Testis (tissue), 2 donors: ENCODE measurements at regions not wholly inside any gene's neighbourhood (a gene's known extent, or its start where the extent isn't known, plus 50 kb on each side); places are given as distances from the start of the nearest gene placed in this dataset.

Experiments used
- DNase-seq: peaks from one replicate; pipeline ENCODE4 v3.0.0-alpha.2; 2019
- H3K27ac ChIP-seq, 2 donors: fragments of 200-600 bp; sonication (generic); one replicate each; pipeline ENCODE4 v1.5.1; 2019
- H3K27me3 ChIP-seq: fragments of 200-600 bp; sonication (generic); one replicate; pipeline ENCODE4 v1.5.1; 2019
- H3K36me3 ChIP-seq: fragments of 200-600 bp; sonication (generic); one replicate; pipeline ENCODE4 v1.5.1; 2017; ENCODE audit warnings: low read depth; ENCODE audit errors: missing control alignments
- H3K4me1 ChIP-seq: fragments of 200-600 bp; sonication (generic); one replicate; pipeline ENCODE4 v1.5.1; 2019
- H3K4me3 ChIP-seq, 2 donors: fragments of 200-600 bp; sonication (generic); one replicate each; pipeline ENCODE4 v1.5.1; 2017 to 2019
- H3K9me3 ChIP-seq: fragments of 200-600 bp; sonication (generic); one replicate; pipeline ENCODE4 v1.5.1; 2017
- POLR2A ChIP-seq: fragments of 450-650 bp; IDR thresholded peaks from one replicate; pipeline ENCODE4 v1.6.1; 2017; ENCODE audit warnings: antibody characterized with exemption, mild to moderate bottlenecking, moderate library complexity
- WGBS, 2 donors: methylation state at CpG; one replicate each; pipeline ENCODE4 v1.1.5; 2018; 5-methylcytosine and 5-hydroxymethylcytosine counted together
- intact Hi-C: fragments of 100-400 bp; cut with DNase I; formaldehyde crosslinking; loops from one replicate; pipeline ENCODE4 v1.15.1; 2023; ENCODE audit warnings: low total_unique reads
- TF ChIP-seq, protein P1 (sequence below), 3 experiments: fragments of 450-650 bp in 2 of 3; fragments of 200-600 bp in 1 of 3; sonication (generic) in 1 of 3; IDR thresholded peaks; one replicate each; pipeline ENCODE4 v1.5.1; 2016 to 2019; ENCODE audit warnings: antibody characterized with exemption in 3 of 3, mild to moderate bottlenecking in 2 of 3, moderate library complexity in 1 of 3

DNA sequence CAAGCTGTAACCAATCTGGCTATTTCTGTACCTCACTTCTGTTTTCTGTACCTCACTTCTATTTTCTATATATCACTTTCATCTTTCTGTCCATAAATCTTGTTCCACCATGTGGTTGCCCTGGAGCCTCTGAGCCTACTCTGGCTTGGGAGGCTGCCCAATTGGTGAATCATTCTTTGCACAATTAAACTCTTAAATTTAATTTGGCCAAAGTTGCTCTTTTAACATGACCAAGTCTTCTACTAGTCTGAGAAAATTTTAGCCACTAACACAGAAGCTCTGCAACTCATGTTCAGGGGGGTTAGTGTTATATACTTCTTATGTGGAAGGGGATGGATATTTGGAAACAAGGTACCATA is 503.5 kb downstream of the KIF20B start:
- TF ChIP-seq, protein P1, sequence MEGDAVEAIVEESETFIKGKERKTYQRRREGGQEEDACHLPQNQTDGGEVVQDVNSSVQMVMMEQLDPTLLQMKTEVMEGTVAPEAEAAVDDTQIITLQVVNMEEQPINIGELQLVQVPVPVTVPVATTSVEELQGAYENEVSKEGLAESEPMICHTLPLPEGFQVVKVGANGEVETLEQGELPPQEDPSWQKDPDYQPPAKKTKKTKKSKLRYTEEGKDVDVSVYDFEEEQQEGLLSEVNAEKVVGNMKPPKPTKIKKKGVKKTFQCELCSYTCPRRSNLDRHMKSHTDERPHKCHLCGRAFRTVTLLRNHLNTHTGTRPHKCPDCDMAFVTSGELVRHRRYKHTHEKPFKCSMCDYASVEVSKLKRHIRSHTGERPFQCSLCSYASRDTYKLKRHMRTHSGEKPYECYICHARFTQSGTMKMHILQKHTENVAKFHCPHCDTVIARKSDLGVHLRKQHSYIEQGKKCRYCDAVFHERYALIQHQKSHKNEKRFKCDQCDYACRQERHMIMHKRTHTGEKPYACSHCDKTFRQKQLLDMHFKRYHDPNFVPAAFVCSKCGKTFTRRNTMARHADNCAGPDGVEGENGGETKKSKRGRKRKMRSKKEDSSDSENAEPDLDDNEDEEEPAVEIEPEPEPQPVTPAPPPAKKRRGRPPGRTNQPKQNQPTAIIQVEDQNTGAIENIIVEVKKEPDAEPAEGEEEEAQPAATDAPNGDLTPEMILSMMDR (IDR thresholded peaks at IDR 0.05), result no peak
- no peak for TF ChIP-seq POLR2A
- no peak for DNase-seq

DNA sequence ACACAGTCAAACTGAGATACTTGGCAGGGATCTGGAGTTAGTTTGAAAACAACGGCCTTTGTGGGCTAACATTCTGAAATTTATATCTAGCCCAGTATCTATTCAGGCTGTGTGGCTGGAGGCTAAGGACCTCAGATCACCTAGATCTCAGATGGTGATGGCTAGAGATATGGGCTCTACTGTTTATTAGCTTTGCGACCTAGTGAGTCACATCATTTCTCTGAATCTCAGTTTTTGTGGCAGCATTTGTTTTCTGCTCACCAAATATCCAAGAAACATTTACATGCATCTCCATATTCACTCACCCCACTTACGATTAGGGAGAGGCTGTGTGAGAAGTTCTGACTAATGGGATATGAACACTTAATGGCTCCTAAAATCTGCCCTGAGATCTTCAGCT is 503.9 kb downstream of the KIF20B start:
- H3K4me1 ChIP-seq, result no peaks in the 10 kb centered on the region
- no peaks in the 10 kb centered on the region for H3K9me3 ChIP-seq
- no peak for TF ChIP-seq POLR2A
- TF ChIP-seq, protein P1 (IDR thresholded peaks at IDR 0.05), result no peak
- no peaks in the 10 kb centered on the region for H3K36me3 ChIP-seq
- H3K27ac ChIP-seq, result no peak overlapping the region
- no peak overlapping the region for H3K4me3 ChIP-seq
- WGBS, 2 donors, result 87 to 90% methylated on average over 3 of the region's 3 CpGs
- DNase-seq, result no peak
- intact Hi-C loops, result no loop called here
- H3K27me3 ChIP-seq, result no peaks in the 10 kb centered on the region

More for the DNA sequence above, 503.5 kb downstream of the KIF20B start:
- Histone ChIP-seq H3K4me3 (no peak overlapping the region), H3K27ac (no peak overlapping the region), H3K4me1 (no peaks in the 10 kb centered on the region), H3K27me3 (no peaks in the 10 kb centered on the region), H3K9me3 (no peaks in the 10 kb centered on the region), H3K36me3 (no peaks in the 10 kb centered on the region)
- intact Hi-C loops, result no loop called here

DNA sequence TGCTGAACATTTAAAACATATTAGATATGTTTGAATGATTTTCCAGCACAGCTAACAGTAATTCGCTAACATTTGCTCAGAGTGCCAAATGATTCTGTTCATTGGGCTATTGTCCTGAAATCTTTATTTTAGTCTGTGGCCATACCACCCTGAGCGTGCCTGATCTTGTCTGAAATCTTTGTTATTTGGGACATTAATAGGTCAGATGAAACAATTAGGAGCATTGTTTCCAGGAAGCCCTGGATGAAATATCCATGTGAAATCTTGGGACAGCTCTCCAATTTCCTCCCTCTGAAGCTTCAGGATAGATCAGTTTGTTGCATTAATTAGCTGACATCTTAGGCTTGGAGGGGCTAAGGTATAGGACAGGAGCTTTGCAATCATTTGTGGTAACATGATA is 512.0 kb downstream of the KIF20B start:
- DNase-seq, result no peak
- 71 to 86% methylated on average over 2 of the region's 2 CpGs for WGBS, 2 donors
- no peak overlapping the region for H3K27ac ChIP-seq
- H3K36me3 ChIP-seq, result no peaks in the 10 kb centered on the region
- no peaks in the 10 kb centered on the region for H3K4me1 ChIP-seq
- H3K27me3 ChIP-seq, result no peaks in the 10 kb centered on the region
- H3K9me3 ChIP-seq, result no peaks in the 10 kb centered on the region
- intact Hi-C loops, result no loop called here
- TF ChIP-seq, protein P1 (IDR thresholded peaks at IDR 0.05), result no peak
- no peak for TF ChIP-seq POLR2A
- H3K4me3 ChIP-seq, result no peak overlapping the region

DNA sequence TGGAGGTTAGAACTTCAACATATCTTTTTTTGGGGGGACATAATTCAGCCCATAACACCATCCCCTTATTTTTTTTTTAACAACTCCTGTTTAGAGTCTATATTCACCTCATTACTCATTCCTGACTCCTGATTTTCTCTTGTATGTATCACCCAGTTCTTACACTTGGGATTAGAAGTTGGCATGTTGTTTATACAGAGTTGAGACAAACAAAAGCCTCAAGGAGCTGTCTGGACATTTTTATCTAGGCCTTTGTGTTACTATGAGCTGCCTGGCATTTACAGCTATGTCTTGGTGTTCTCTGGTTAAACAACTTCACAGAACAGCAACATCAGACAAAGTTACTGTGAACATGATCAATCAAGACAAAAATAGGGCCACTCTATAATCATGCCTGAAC is 517.5 kb downstream of the KIF20B start:
- no peaks in the 10 kb centered on the region for H3K9me3 ChIP-seq
- intact Hi-C loops, result no loop called here
- no peak overlapping the region for H3K4me3 ChIP-seq

DNA sequence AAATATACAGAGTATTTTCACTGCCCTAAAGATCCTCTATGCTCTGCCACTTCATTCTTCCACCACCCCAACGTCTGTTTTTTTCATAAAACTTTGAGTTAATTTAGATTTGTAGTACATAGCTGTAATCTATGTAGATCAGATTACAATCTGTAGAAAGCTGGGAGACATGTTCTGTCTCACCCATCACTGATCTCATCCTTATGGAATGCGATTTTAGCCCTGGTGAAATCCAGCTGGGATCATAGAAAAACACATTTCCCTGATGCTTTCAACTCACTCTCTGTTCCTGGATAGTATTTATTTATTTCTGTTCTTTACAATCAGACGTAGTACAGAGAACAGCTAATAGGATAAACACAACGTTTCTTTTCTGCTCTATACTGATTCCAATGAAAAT is 521.0 kb downstream of the KIF20B start:
- H3K4me3 ChIP-seq, result no peak overlapping the region
- no peak for TF ChIP-seq POLR2A
- TF ChIP-seq, protein P1 (IDR thresholded peaks at IDR 0.05), result no peak
- H3K4me1 ChIP-seq, result no peaks in the 10 kb centered on the region
- intact Hi-C loops, result no loop called here
- 36 to 43% methylated on average over 4 of the region's 4 CpGs for WGBS, 2 donors
- H3K27me3 ChIP-seq, result no peaks in the 10 kb centered on the region
- no peak overlapping the region for H3K27ac ChIP-seq
- DNase-seq, result no peak
- H3K36me3 ChIP-seq, result no peaks in the 10 kb centered on the region
- H3K9me3 ChIP-seq, result no peaks in the 10 kb centered on the region

More for the DNA sequence above, 517.5 kb downstream of the KIF20B start:
- TF ChIP-seq, protein P1 (IDR thresholded peaks at IDR 0.05), result no peak
- TF ChIP-seq POLR2A, result no peak
- H3K4me1 ChIP-seq, result no peaks in the 10 kb centered on the region
- H3K27me3 ChIP-seq, result no peaks in the 10 kb centered on the region
- no peak overlapping the region for H3K27ac ChIP-seq
- no peak for DNase-seq
- no peaks in the 10 kb centered on the region for H3K36me3 ChIP-seq
